Ishikawa (cell line): ENCODE measurements at regions not wholly inside any gene's neighbourhood (a gene's known extent, or its start where the extent isn't known, plus 50 kb on each side); places are given as distances from the start of the nearest gene placed in this dataset.

Experiments
- CEBPB ChIP-seq: IDR thresholded peaks from 2 replicates; pipeline ENCODE4 v1.6.1; 2012
- CREB1 ChIP-seq: IDR thresholded peaks from 2 replicates; pipeline ENCODE4 v1.6.1; 2012; ENCODE audit warnings: low read depth
- EGR1 ChIP-seq: IDR thresholded peaks from 2 replicates; pipeline ENCODE4 v1.6.1; 2012
- EP300 ChIP-seq: IDR thresholded peaks from 2 replicates; pipeline ENCODE4 v1.6.1; 2012; ENCODE audit warnings: borderline replicate concordance
- FOXM1 ChIP-seq: IDR thresholded peaks from 2 replicates; pipeline ENCODE4 v1.6.1; 2012; ENCODE audit warnings: low read depth, borderline replicate concordance
- MAX ChIP-seq: IDR thresholded peaks from 2 replicates; pipeline ENCODE4 v1.6.1; 2012
- NFIC ChIP-seq: IDR thresholded peaks from 2 replicates; pipeline ENCODE4 v1.6.1; 2012
- RAD21 ChIP-seq: IDR thresholded peaks from 2 replicates; pipeline ENCODE4 v1.6.1; 2012; ENCODE audit warnings: low read depth
- REST ChIP-seq: IDR thresholded peaks from 2 replicates; pipeline ENCODE4 v1.6.1; 2012; ENCODE audit warnings: low read depth, mild to moderate bottlenecking
- TAF1 ChIP-seq: IDR thresholded peaks from 2 replicates; pipeline ENCODE4 v1.6.1; 2012; ENCODE audit warnings: low read depth, mild to moderate bottlenecking
- TCF12 ChIP-seq: IDR thresholded peaks from 2 replicates; pipeline ENCODE4 v1.6.1; 2012; ENCODE audit warnings: low read depth
- TEAD4 ChIP-seq: IDR thresholded peaks from 2 replicates; pipeline ENCODE4 v1.6.1; 2012
- USF1 ChIP-seq: IDR thresholded peaks from 2 replicates; pipeline ENCODE4 v1.6.1; 2012
- YY1 ChIP-seq: IDR thresholded peaks from 2 replicates; pipeline ENCODE4 v1.6.1; 2012; ENCODE audit warnings: low read depth
- ZBTB7A ChIP-seq: IDR thresholded peaks from 2 replicates; pipeline ENCODE4 v1.6.1; 2012; ENCODE audit warnings: low read depth

GRCh38 chr9:99722877-99723276, 98.8 kb upstream of the NR4A3 start:
- TF ChIP-seq EGR1 (no peak), RAD21 (no peak), TAF1 (no peak)

- TF ChIP-seq EP300: no peak
Measured at GRCh38 chr9:99724640-99725039, 97.0 kb upstream of the NR4A3 start.

- TF ChIP-seq EGR1 (no peak), TCF12 (no peak)
Measured at GRCh38 chr9:99725852-99726251, 95.8 kb upstream of the NR4A3 start.

- TF ChIP-seq EGR1 (no peak), NFIC (no peak), USF1 (no peak), MAX (no peak), RAD21 (no peak), EP300 (no peak), YY1 (no peak), CEBPB (no peak), TAF1 (no peak), TCF12 (no peak), CREB1 (no peak), FOXM1 (no peak)
Measured at GRCh38 chr9:99726758-99727157, 94.9 kb upstream of the NR4A3 start.

GRCh38 chr9:99730062-99730461, 91.6 kb upstream of the NR4A3 start:
- TF ChIP-seq TAF1 (no peak), EP300 (no peak), MAX (no peak), CEBPB (no peak)

- TF ChIP-seq USF1 (no peak), EGR1 (no peak), FOXM1 (no peak), TCF12 (no peak), CEBPB (no peak), CREB1 (no peak), TAF1 (no peak), MAX (no peak), NFIC (no peak), YY1 (no peak), ZBTB7A (no peak)
Measured at GRCh38 chr9:99731950-99732349, 89.7 kb upstream of the NR4A3 start.

GRCh38 chr9:99732715-99733114, 89.0 kb upstream of the NR4A3 start:
- TF ChIP-seq USF1 (no peak), TEAD4 (no peak), TCF12 (no peak), TAF1 (no peak)

GRCh38 chr9:99735041-99735440, 86.6 kb upstream of the NR4A3 start:
- TF ChIP-seq TAF1: no peak
- TF ChIP-seq EGR1: no peak
- no peak for TF ChIP-seq CEBPB
- TF ChIP-seq FOXM1: no peak
- no peak for TF ChIP-seq CREB1
- TF ChIP-seq EP300: no peak
- TF ChIP-seq NFIC: no peak
- TF ChIP-seq RAD21: no peak
- TF ChIP-seq MAX: no peak
- TF ChIP-seq TCF12: no peak
- TF ChIP-seq ZBTB7A: no peak

GRCh38 chr9:99736291-99736690, 85.4 kb upstream of the NR4A3 start:
- no peak for TF ChIP-seq MAX
- no peak for TF ChIP-seq YY1
- TF ChIP-seq TEAD4: no peak
- TF ChIP-seq NFIC: no peak
- no peak for TF ChIP-seq ZBTB7A
- TF ChIP-seq TAF1: no peak
- no peak for TF ChIP-seq CREB1
- TF ChIP-seq CEBPB: no peak
- no peak for TF ChIP-seq EP300

- TF ChIP-seq MAX (no peak), TCF12 (no peak), TAF1 (no peak), EP300 (no peak), NFIC (no peak), REST (no peak), TEAD4 (no peak), USF1 (no peak), FOXM1 (no peak), CEBPB (no peak), CREB1 (no peak), YY1 (no peak), RAD21 (no peak)
Measured at GRCh38 chr9:99737649-99738048, 84.0 kb upstream of the NR4A3 start.
